ENCODE measurements at regions not wholly inside any gene's neighbourhood (a gene's known extent, or its start where the extent isn't known, plus 50 kb on each side); places are given as distances from the start of the nearest gene placed in this dataset.
A peak's percentile ranks its signal among the peaks of the same experiment; 100 is the strongest.

GRCh38 chr2:204065566-204065965 is 129.0 kb downstream of the ICOS start:
- Histone ChIP-seq H3K4me3 (ENCODE audit: severe bottlenecking) (no peak overlapping the region), H3K27ac (ENCODE audit: poor library complexity, severe bottlenecking) (no peak overlapping the region), H3K36me3 (ENCODE audit: low read depth) (no peaks in the 10 kb centered on the region), H3K4me1 (ENCODE audit: insufficient read depth, poor library complexity, severe bottlenecking) (no peaks in the 10 kb centered on the region), H3K9me3 (ENCODE audit: severe bottlenecking) (no peaks in the 10 kb centered on the region), H3K27me3 (ENCODE audit: insufficient read depth, poor library complexity, severe bottlenecking) (no peaks in the 10 kb centered on the region)
- ATAC-seq (ENCODE audit: low read depth) (no peak), DNase-seq (ENCODE audit: low spot score) (no peak)
- no peak for TF ChIP-seq CTCF (IDR thresholded peaks at IDR 0.05; ENCODE audit: poor library complexity, severe bottlenecking)

GRCh38 chr2:204066051-204066450 is 129.5 kb downstream of the ICOS start:
- no peak for ATAC-seq (ENCODE audit: low read depth)
- H3K4me3 ChIP-seq (ENCODE audit: severe bottlenecking): no peak overlapping the region
- H3K27ac ChIP-seq (ENCODE audit: poor library complexity, severe bottlenecking): no peak overlapping the region
- no peaks in the 10 kb centered on the region for H3K36me3 ChIP-seq (ENCODE audit: low read depth)
- no peak for TF ChIP-seq CTCF (IDR thresholded peaks at IDR 0.05; ENCODE audit: poor library complexity, severe bottlenecking)
- DNase-seq (ENCODE audit: low spot score): no peak
- no peaks in the 10 kb centered on the region for H3K27me3 ChIP-seq (ENCODE audit: insufficient read depth, poor library complexity, severe bottlenecking)
- no peaks in the 10 kb centered on the region for H3K4me1 ChIP-seq (ENCODE audit: insufficient read depth, poor library complexity, severe bottlenecking)
- no peaks in the 10 kb centered on the region for H3K9me3 ChIP-seq (ENCODE audit: severe bottlenecking)

- no peak for ATAC-seq (ENCODE audit: low read depth)
- Histone ChIP-seq H3K27ac (ENCODE audit: poor library complexity, severe bottlenecking) (no peak overlapping the region), H3K4me3 (ENCODE audit: severe bottlenecking) (no peak overlapping the region), H3K27me3 (ENCODE audit: insufficient read depth, poor library complexity, severe bottlenecking) (no peaks in the 10 kb centered on the region), H3K36me3 (ENCODE audit: low read depth) (no peaks in the 10 kb centered on the region), H3K9me3 (ENCODE audit: severe bottlenecking) (no peaks in the 10 kb centered on the region), H3K4me1 (ENCODE audit: insufficient read depth, poor library complexity, severe bottlenecking) (no peaks in the 10 kb centered on the region)
- TF ChIP-seq CTCF (IDR thresholded peaks at IDR 0.05; ENCODE audit: poor library complexity, severe bottlenecking): no peak
- no peak for DNase-seq (ENCODE audit: low spot score)
Measured at GRCh38 chr2:204069804-204070203, 133.2 kb downstream of the ICOS start.

GRCh38 chr2:204072443-204073324 is 136.1 kb downstream of the ICOS start:
- no peak overlapping the region for H3K27ac ChIP-seq (ENCODE audit: poor library complexity, severe bottlenecking)
- TF ChIP-seq CTCF (IDR thresholded peaks at IDR 0.05; ENCODE audit: poor library complexity, severe bottlenecking): peak; percentile 30
- no peaks in the 10 kb centered on the region for H3K27me3 ChIP-seq (ENCODE audit: insufficient read depth, poor library complexity, severe bottlenecking)
- no peaks in the 10 kb centered on the region for H3K9me3 ChIP-seq (ENCODE audit: severe bottlenecking)
- no peaks in the 10 kb centered on the region for H3K4me1 ChIP-seq (ENCODE audit: insufficient read depth, poor library complexity, severe bottlenecking)
- ATAC-seq (ENCODE audit: low read depth): no peak
- DNase-seq (ENCODE audit: low spot score): no peak
- H3K36me3 ChIP-seq (ENCODE audit: low read depth): no peaks in the 10 kb centered on the region
- H3K4me3 ChIP-seq (ENCODE audit: severe bottlenecking): no peak overlapping the region

GRCh38 chr2:204074456-204074855 is 137.9 kb downstream of the ICOS start:
- Histone ChIP-seq H3K4me1 (ENCODE audit: insufficient read depth, poor library complexity, severe bottlenecking) (no peaks in the 10 kb centered on the region), H3K27me3 (ENCODE audit: insufficient read depth, poor library complexity, severe bottlenecking) (no peaks in the 10 kb centered on the region), H3K4me3 (ENCODE audit: severe bottlenecking) (no peak overlapping the region), H3K36me3 (ENCODE audit: low read depth) (no peaks in the 10 kb centered on the region), H3K27ac (ENCODE audit: poor library complexity, severe bottlenecking) (no peak overlapping the region), H3K9me3 (ENCODE audit: severe bottlenecking) (no peaks in the 10 kb centered on the region)
- no peak for TF ChIP-seq CTCF (IDR thresholded peaks at IDR 0.05; ENCODE audit: poor library complexity, severe bottlenecking)
- DNase-seq (ENCODE audit: low spot score) (no peak), ATAC-seq (ENCODE audit: low read depth) (no peak)

All from RWPE2 (cell line).